Chondrocyte (in vitro differentiated cells): ENCODE measurements at regions not wholly inside any gene's neighbourhood (a gene's known extent, or its start where the extent isn't known, plus 50 kb on each side); places are given as distances from the start of the nearest gene placed in this dataset.

Source experiments
- DNase-seq: peaks from one replicate; pipeline ENCODE4 v3.0.0; 2021; ENCODE audit warnings: mixed read lengths, low spot score
- H3K27ac Mint-ChIP-seq: one replicate; pipeline ENCODE4 v1.8.0; 2021; ENCODE audit warnings: mild to moderate bottlenecking, moderate library complexity, mixed read lengths; ENCODE audit not compliant: unreplicated experiment
- H3K27me3 Mint-ChIP-seq: 2 replicates; pipeline ENCODE4 v1.8.0; 2021; ENCODE audit warnings: low read depth, mixed read lengths
- H3K36me3 Mint-ChIP-seq: 2 replicates; pipeline ENCODE4 v1.8.0; 2021; ENCODE audit warnings: low read depth, mixed read lengths
- H3K4me1 Mint-ChIP-seq: 2 replicates; pipeline ENCODE4 v1.8.0; 2021; ENCODE audit warnings: low read depth, mild to moderate bottlenecking, mixed read lengths
- H3K4me3 Mint-ChIP-seq: one replicate; pipeline ENCODE4 v1.8.0; 2021; ENCODE audit warnings: mild to moderate bottlenecking, moderate library complexity, mixed read lengths; ENCODE audit not compliant: unreplicated experiment
- H3K9me3 Mint-ChIP-seq: 2 replicates; pipeline ENCODE4 v1.8.0; 2021; ENCODE audit warnings: low read depth, mixed read lengths
- CTCF ChIP-seq: fragments of 200-600 bp; sonication (generic); IDR thresholded peaks from 2 replicates; pipeline ENCODE4 v1.5.0; 2021; ENCODE audit warnings: antibody characterized with exemption, mild to moderate bottlenecking, moderate library complexity

- peaks cover 17% of the 10 kb centered on the region for H3K36me3 Mint-ChIP-seq
- H3K4me1 Mint-ChIP-seq: peaks cover 21% of the 10 kb centered on the region
- H3K27me3 Mint-ChIP-seq: no peaks in the 10 kb centered on the region
Observed at GRCh38 chr19:27745978-27746542, 1466.9 kb downstream of the UQCRFS1 start.

GRCh38 chr19:27744926-27745768 lies 1467.8 kb downstream of the UQCRFS1 start:
- DNase-seq: no peak
- peaks cover 23% of the 10 kb centered on the region for H3K36me3 Mint-ChIP-seq
- peaks cover 3% of the 10 kb centered on the region for H3K9me3 Mint-ChIP-seq
- peaks cover 21% of the 10 kb centered on the region for H3K4me1 Mint-ChIP-seq
- no peak overlapping the region for H3K27ac Mint-ChIP-seq
- no peak overlapping the region for H3K4me3 Mint-ChIP-seq
- TF ChIP-seq CTCF: no peak
- no peaks in the 10 kb centered on the region for H3K27me3 Mint-ChIP-seq

More at GRCh38 chr19:27745978-27746542, 1466.9 kb downstream of the UQCRFS1 start:
- Mint-ChIP-seq H3K9me3 (peaks cover 3% of the 10 kb centered on the region), H3K27ac (no peak overlapping the region), H3K4me3 (no peak overlapping the region)
- no peak for DNase-seq
- TF ChIP-seq CTCF: no peak

- H3K27ac Mint-ChIP-seq: no peak overlapping the region
- no peak for DNase-seq
- no peak overlapping the region for H3K4me3 Mint-ChIP-seq
- TF ChIP-seq CTCF: no peak
- H3K9me3 Mint-ChIP-seq: peaks cover 3% of the 10 kb centered on the region
- peaks cover 1% of the 10 kb centered on the region for H3K4me1 Mint-ChIP-seq
- H3K27me3 Mint-ChIP-seq: no peaks in the 10 kb centered on the region
- peaks cover 44% of the 10 kb centered on the region for H3K36me3 Mint-ChIP-seq
Observed at GRCh38 chr19:27742041-27742440, 1470.9 kb downstream of the UQCRFS1 start.

GRCh38 chr19:27741236-27741635 lies 1471.7 kb downstream of the UQCRFS1 start:
- Mint-ChIP-seq H3K9me3 (peaks cover 3% of the 10 kb centered on the region), H3K4me3 (no peak overlapping the region), H3K36me3 (peaks cover 52% of the 10 kb centered on the region), H3K27me3 (no peaks in the 10 kb centered on the region), H3K27ac (no peak overlapping the region), H3K4me1 (no peaks in the 10 kb centered on the region)
- no peak for TF ChIP-seq CTCF
- no peak for DNase-seq

- no peak for DNase-seq
- Mint-ChIP-seq H3K27ac (no peak overlapping the region), H3K4me3 (no peak overlapping the region), H3K36me3 (peaks cover 55% of the 10 kb centered on the region), H3K27me3 (no peaks in the 10 kb centered on the region), H3K4me1 (no peaks in the 10 kb centered on the region), H3K9me3 (peaks cover 3% of the 10 kb centered on the region)
- TF ChIP-seq CTCF: no peak
Observed at GRCh38 chr19:27740396-27740795, 1472.6 kb downstream of the UQCRFS1 start.
